GM23338 (cell line): ENCODE measurements at regions not wholly inside any gene's neighbourhood (a gene's known extent, or its start where the extent isn't known, plus 50 kb on each side); places are given as distances from the start of the nearest gene placed in this dataset.
A peak's percentile ranks its signal among the peaks of the same experiment; 100 is the strongest.

Experiments used
- ATAC-seq: fragments of 200-7000 bp; cut with Tn5 transposase; 3 replicates; pipeline ENCODE4 v1.9.1; 2020
- DNase-seq: peaks from one replicate; pipeline ENCODE4 v3.0.0-alpha.2; 2015; ENCODE audit warnings: low spot score
- H2AFZ ChIP-seq: fragments of 200-600 bp; sonication (generic); 2 replicates; pipeline ENCODE4 v1.8.0; 2016; ENCODE audit warnings: antibody characterized with exemption, mild to moderate bottlenecking, moderate library complexity
- H3F3A ChIP-seq: fragments of 200-600 bp; sonication (generic); replicated peaks from 2 replicates; pipeline ENCODE4 v1.8.0; 2017; ENCODE audit warnings: antibody characterized with exemption, mixed run types, low read depth
- H3K27ac ChIP-seq: fragments of 200-600 bp; sonication (generic); 2 replicates; pipeline ENCODE4 v1.6.1; 2016; ENCODE audit warnings: low read depth
- H3K27me3 ChIP-seq: fragments of 200-600 bp; sonication (generic); 2 replicates; pipeline ENCODE4 v1.8.0; 2016; ENCODE audit warnings: mild to moderate bottlenecking, mixed run types, moderate library complexity; ENCODE audit not compliant: insufficient read depth
- H3K36me3 ChIP-seq: fragments of 200-600 bp; sonication (generic); 2 replicates; pipeline ENCODE4 v1.8.0; 2016; ENCODE audit warnings: mild to moderate bottlenecking; ENCODE audit not compliant: insufficient read depth
- H3K4me1 ChIP-seq: fragments of 200-600 bp; sonication (generic); 2 replicates; pipeline ENCODE4 v1.8.0; 2016; ENCODE audit warnings: mild to moderate bottlenecking, moderate library complexity; ENCODE audit not compliant: insufficient read depth
- H3K4me2 ChIP-seq: fragments of 200-600 bp; sonication (generic); 2 replicates; pipeline ENCODE4 v1.7.1; 2017; ENCODE audit warnings: mixed run types
- H3K4me3 ChIP-seq: fragments of 200-600 bp; sonication (generic); 2 replicates; pipeline ENCODE4 v1.6.1; 2016; ENCODE audit warnings: mixed run types
- H3K79me2 ChIP-seq: fragments of 200-600 bp; sonication (generic); replicated peaks from 2 replicates; pipeline ENCODE4 v1.8.0; 2017; ENCODE audit warnings: mild to moderate bottlenecking; ENCODE audit not compliant: insufficient read depth
- H3K9me2 ChIP-seq: fragments of 200-600 bp; sonication (generic); 2 replicates; pipeline ENCODE4 v1.8.0; 2017; ENCODE audit not compliant: insufficient read depth
- H4K20me1 ChIP-seq: fragments of 200-600 bp; sonication (generic); replicated peaks from 2 replicates; pipeline ENCODE4 v1.8.0; 2017; ENCODE audit warnings: mild to moderate bottlenecking; ENCODE audit not compliant: insufficient read depth
- H3K27ac Mint-ChIP-seq: 2 replicates; pipeline ENCODE4 v1.8.0; 2020; ENCODE audit warnings: inconsistent platforms, mild to moderate bottlenecking, moderate library complexity, mixed read lengths
- H3K27me3 Mint-ChIP-seq: 3 replicates; pipeline ENCODE4 v1.8.0; 2022; ENCODE audit warnings: low read depth, mild to moderate bottlenecking, moderate library complexity, mixed read lengths, inconsistent platforms; ENCODE audit not compliant: insufficient read depth, poor library complexity
- H3K36me3 Mint-ChIP-seq: 3 replicates; pipeline ENCODE4 v1.8.0; 2021; ENCODE audit warnings: low read depth, mild to moderate bottlenecking, inconsistent platforms, moderate library complexity, mixed read lengths
- H3K4me1 Mint-ChIP-seq: 3 replicates; pipeline ENCODE4 v1.8.0; 2020; ENCODE audit warnings: mild to moderate bottlenecking, inconsistent platforms, mixed read lengths
- H3K4me3 Mint-ChIP-seq: 3 replicates; pipeline ENCODE4 v1.8.0; 2021; ENCODE audit warnings: moderate library complexity, mild to moderate bottlenecking, inconsistent platforms, mixed read lengths
- H3K9me3 Mint-ChIP-seq: 3 replicates; pipeline ENCODE4 v1.8.0; 2020; ENCODE audit warnings: moderate library complexity, mild to moderate bottlenecking, inconsistent platforms, mixed read lengths
- CREB1 ChIP-seq: fragments of 250-450 bp; sonication (Bioruptor Pico); IDR thresholded peaks from 2 replicates; pipeline ENCODE4 v1.5.0; 2020; ENCODE audit warnings: low read depth, mild to moderate bottlenecking, moderate library complexity
- CTCF ChIP-seq, 2 experiments: fragments of 200-600 bp in 1 of 2; sonication (generic) in 1 of 2; conservative IDR thresholded peaks; 2 replicates each; pipeline versions ENCODE4 v1.5.1 to v1.6.1; 2016 to 2017; ENCODE audit warnings: antibody characterized with exemption in 2 of 2, low read depth in 2 of 2, mild to moderate bottlenecking in 2 of 2, moderate library complexity in 1 of 2
- JUNB ChIP-seq: IDR thresholded peaks from one replicate; pipeline ENCODE4 v1.6.1; 2016; ENCODE audit warnings: antibody characterized with exemption; ENCODE audit not compliant: unreplicated experiment
- NANOG ChIP-seq: IDR thresholded peaks from 2 replicates; pipeline ENCODE4 v1.6.1; 2016; ENCODE audit warnings: antibody characterized with exemption, borderline replicate concordance
- REST ChIP-seq: IDR thresholded peaks from one replicate; pipeline ENCODE4 v1.6.1; 2018; ENCODE audit warnings: antibody characterized with exemption; ENCODE audit not compliant: unreplicated experiment
- ZNF114 ChIP-seq: fragments of 250-450 bp; sonication (Bioruptor Pico); IDR thresholded peaks from 2 replicates; pipeline ENCODE4 v1.5.0; 2020; ENCODE audit warnings: mild to moderate bottlenecking, moderate library complexity
- ZNF331 ChIP-seq: fragments of 250-450 bp; sonication (Bioruptor Pico); IDR thresholded peaks from 2 replicates; pipeline ENCODE4 v1.5.0; 2020; ENCODE audit warnings: low read depth, mild to moderate bottlenecking, moderate library complexity
- ZNF462 ChIP-seq: fragments of 250-450 bp; sonication (Bioruptor Pico); IDR thresholded peaks from 2 replicates; pipeline ENCODE4 v1.5.0; 2020; ENCODE audit warnings: mild to moderate bottlenecking, moderate library complexity

GRCh38 chr10:23514321-23514720 lies 75.4 kb downstream of the OTUD1 start (continued):
- TF ChIP-seq ZNF462 = no peak
- no peak for TF ChIP-seq NANOG
- no peak for TF ChIP-seq ZNF331
- no peak for TF ChIP-seq JUNB
- no peak for TF ChIP-seq REST
- no peak for TF ChIP-seq CREB1 (CRISPR knock-in tag)

GRCh38 chr10:23516530-23516929 lies 77.7 kb downstream of the OTUD1 start:
- DNase-seq = peak; percentile 71
- no peak overlapping the region for H3K4me3 ChIP-seq
- H3K27ac Mint-ChIP-seq = no peak overlapping the region

More at GRCh38 chr10:23516530-23516929, 77.7 kb downstream of the OTUD1 start:
- H2AFZ ChIP-seq = no peak overlapping the region
- H3F3A ChIP-seq = no peaks in the 10 kb centered on the region
- ATAC-seq = peak; percentile 80
- TF ChIP-seq CTCF (conservative IDR thresholded peaks at IDR 0.05; ENCODE audit: low read depth in 2 of 2) (peak; percentile 71 to 78), ZNF114 (CRISPR knock-in tag) (no peak), REST (peak; percentile 61), CREB1 (CRISPR knock-in tag) (no peak)
- Mint-ChIP-seq H3K9me3 (peaks cover 21% of the 10 kb centered on the region), H3K27me3 (no peaks in the 10 kb centered on the region), H3K4me3 (no peak overlapping the region), H3K36me3 (peaks cover 17% of the 10 kb centered on the region), H3K4me1 (peaks cover 3% of the 10 kb centered on the region; the same call in 1 of the 3 replicates)
- no peaks in the 10 kb centered on the region for H3K9me2 ChIP-seq
- no peaks in the 10 kb centered on the region for H3K27me3 ChIP-seq
- H3K36me3 ChIP-seq = 0 out of 2 replicates have a peak, but pooled peaks cover 5% of the 10 kb centered on the region
- H4K20me1 ChIP-seq = no peaks in the 10 kb centered on the region
- no peaks in the 10 kb centered on the region for H3K79me2 ChIP-seq
- H3K4me2 ChIP-seq = no peak overlapping the region
- H3K4me1 ChIP-seq = no peaks in the 10 kb centered on the region
- no peak overlapping the region for H3K27ac ChIP-seq
